AG09309 (cell line): ENCODE measurements at regions not wholly inside any gene's neighbourhood (a gene's known extent, or its start where the extent isn't known, plus 50 kb on each side); places are given as distances from the start of the nearest gene placed in this dataset.

Source experiments
- DNase-seq: peaks from one replicate; pipeline ENCODE4 v3.0.0-alpha.2; 2010; ENCODE audit warnings: low read depth
- H3K4me3 ChIP-seq: 2 replicates; pipeline ENCODE4 v1.5.1; 2011; ENCODE audit warnings: mild to moderate bottlenecking, low read depth, low read length, moderate library complexity; ENCODE audit not compliant: control insufficient read depth
- TF ChIP-seq, protein P1 (sequence below): IDR thresholded peaks from 2 replicates; pipeline ENCODE4 v1.5.1; 2011; ENCODE audit warnings: mild to moderate bottlenecking, low read depth, low read length, inconsistent platforms; ENCODE audit not compliant: insufficient read depth, control insufficient read depth; ENCODE audit errors: missing control alignments

GRCh38 chr18:65057439-65058083 lies 693.3 kb upstream of the CDH7 start:
- DNase-seq = no peak
- TF ChIP-seq, protein P1, sequence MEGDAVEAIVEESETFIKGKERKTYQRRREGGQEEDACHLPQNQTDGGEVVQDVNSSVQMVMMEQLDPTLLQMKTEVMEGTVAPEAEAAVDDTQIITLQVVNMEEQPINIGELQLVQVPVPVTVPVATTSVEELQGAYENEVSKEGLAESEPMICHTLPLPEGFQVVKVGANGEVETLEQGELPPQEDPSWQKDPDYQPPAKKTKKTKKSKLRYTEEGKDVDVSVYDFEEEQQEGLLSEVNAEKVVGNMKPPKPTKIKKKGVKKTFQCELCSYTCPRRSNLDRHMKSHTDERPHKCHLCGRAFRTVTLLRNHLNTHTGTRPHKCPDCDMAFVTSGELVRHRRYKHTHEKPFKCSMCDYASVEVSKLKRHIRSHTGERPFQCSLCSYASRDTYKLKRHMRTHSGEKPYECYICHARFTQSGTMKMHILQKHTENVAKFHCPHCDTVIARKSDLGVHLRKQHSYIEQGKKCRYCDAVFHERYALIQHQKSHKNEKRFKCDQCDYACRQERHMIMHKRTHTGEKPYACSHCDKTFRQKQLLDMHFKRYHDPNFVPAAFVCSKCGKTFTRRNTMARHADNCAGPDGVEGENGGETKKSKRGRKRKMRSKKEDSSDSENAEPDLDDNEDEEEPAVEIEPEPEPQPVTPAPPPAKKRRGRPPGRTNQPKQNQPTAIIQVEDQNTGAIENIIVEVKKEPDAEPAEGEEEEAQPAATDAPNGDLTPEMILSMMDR = no peak
- H3K4me3 ChIP-seq = no peak overlapping the region

DNA sequence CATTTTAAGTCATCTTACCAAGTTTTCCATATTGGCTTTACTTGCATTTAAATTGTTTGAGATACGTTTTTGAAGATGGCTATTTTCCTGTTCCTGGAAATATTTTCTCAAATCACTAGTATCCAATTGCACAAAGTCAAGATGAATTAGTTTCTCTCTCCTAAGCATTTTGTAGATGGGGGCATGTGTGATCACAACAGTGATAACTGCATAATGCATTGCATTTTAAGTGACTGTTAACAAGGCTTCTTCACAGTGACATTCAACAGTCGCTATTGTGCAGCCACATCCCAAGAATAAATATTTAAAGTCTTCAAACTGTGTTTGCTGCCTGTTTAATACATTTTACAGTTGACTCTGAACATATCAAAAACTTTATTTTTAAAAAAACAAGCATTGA lies 694.2 kb upstream of the CDH7 start:
- TF ChIP-seq, protein P1 = no peak
- no peak for DNase-seq
- no peak overlapping the region for H3K4me3 ChIP-seq

DNA sequence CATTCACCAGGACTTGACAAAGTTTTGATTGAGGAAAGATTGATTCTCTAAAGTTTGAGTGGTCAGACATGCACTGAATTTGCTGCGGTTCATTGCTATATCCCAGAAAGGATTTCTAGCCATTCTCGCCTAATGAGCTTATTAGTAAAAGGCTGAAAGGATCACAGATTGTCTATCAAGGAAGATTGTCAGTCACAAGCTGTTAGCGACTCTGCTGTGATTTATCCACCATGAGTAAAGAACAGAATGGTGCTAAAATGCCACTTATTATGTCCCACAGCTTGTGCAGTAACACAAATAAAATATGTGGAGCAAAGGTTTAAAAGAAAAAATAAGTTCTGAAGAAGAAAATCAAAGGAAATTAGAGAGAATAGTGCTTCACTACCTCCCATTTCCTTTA lies 701.2 kb upstream of the CDH7 start:
- H3K4me3 ChIP-seq = no peak overlapping the region
- no peak for DNase-seq
- TF ChIP-seq, protein P1 = no peak

- no peak for DNase-seq
- TF ChIP-seq, protein P1 = no peak
- no peak overlapping the region for H3K4me3 ChIP-seq
Measured at GRCh38 chr18:65039578-65039977, 711.2 kb upstream of the CDH7 start.

DNA sequence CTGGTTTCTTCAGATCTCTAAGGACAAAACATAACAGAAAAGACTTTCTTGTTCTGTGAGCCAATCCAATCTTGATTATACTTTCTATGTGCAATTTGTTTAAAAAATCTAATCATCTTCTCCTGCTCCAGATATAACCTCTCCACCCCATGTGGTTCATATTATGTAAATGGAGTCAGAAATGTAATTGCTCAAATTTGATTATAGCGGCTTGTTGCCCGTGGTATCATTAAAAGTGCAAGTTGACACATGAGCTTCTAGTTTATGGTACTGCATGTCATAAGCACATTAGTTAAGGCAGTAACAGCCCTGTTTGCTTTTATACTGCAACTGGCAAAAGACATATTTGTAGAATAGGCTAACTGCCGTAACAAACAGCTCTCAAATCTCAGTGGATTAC lies 715.1 kb upstream of the CDH7 start:
- H3K4me3 ChIP-seq = no peak overlapping the region
- TF ChIP-seq, protein P1 = no peak
- no peak for DNase-seq

- H3K4me3 ChIP-seq = no peak overlapping the region
- no peak for DNase-seq
Measured at GRCh38 chr18:65025756-65026155, 725.1 kb upstream of the CDH7 start.

More at GRCh38 chr18:65025756-65026155, 725.1 kb upstream of the CDH7 start:
- TF ChIP-seq, protein P1 = no peak
